ENCODE measurements at regions not wholly inside any gene's neighbourhood (a gene's known extent, or its start where the extent isn't known, plus 50 kb on each side); places are given as distances from the start of the nearest gene placed in this dataset.

DNA sequence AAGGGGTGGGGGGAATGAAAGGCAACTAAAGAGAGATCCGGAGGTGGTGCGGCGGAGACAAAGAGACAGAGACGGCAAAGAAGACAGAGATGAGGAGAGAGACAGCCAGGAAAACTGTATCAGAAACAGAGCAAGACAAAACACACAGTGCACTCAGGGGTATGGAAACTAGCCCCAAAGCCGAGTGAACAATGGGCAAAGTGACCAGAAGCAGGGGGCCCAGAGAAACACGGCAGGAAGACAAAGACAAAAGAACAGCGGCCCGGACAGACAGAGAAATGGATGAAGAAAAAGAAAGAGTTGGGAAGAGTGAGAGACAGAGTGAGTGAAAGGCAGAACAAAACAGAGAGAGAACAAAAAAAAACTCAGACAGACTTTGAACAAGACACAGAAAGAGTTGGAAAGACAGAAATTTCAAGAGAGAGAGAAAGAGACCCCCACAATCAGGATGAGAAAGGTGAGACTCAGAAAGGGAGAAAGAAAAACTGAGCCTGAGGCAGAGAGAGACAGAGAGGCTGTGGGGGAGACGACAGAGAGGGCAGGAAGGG is 60.6 kb upstream of the PAX2 start:
- TF ChIP-seq, protein P1, sequence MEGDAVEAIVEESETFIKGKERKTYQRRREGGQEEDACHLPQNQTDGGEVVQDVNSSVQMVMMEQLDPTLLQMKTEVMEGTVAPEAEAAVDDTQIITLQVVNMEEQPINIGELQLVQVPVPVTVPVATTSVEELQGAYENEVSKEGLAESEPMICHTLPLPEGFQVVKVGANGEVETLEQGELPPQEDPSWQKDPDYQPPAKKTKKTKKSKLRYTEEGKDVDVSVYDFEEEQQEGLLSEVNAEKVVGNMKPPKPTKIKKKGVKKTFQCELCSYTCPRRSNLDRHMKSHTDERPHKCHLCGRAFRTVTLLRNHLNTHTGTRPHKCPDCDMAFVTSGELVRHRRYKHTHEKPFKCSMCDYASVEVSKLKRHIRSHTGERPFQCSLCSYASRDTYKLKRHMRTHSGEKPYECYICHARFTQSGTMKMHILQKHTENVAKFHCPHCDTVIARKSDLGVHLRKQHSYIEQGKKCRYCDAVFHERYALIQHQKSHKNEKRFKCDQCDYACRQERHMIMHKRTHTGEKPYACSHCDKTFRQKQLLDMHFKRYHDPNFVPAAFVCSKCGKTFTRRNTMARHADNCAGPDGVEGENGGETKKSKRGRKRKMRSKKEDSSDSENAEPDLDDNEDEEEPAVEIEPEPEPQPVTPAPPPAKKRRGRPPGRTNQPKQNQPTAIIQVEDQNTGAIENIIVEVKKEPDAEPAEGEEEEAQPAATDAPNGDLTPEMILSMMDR (IDR thresholded peaks at IDR 0.05), result no peak
- Mint-ChIP-seq H3K27ac (ENCODE audit: unreplicated experiment) (no peak overlapping the region), H3K4me1 (ENCODE audit: unreplicated experiment) (no peaks in the 10 kb centered on the region), H3K36me3 (ENCODE audit: unreplicated experiment) (no peaks in the 10 kb centered on the region), H3K9me3 (ENCODE audit: unreplicated experiment) (no peaks in the 10 kb centered on the region), H3K4me3 (ENCODE audit: unreplicated experiment) (no peak overlapping the region), H3K27me3 (ENCODE audit: unreplicated experiment) (peaks cover 75% of the 10 kb centered on the region)
- DNase-seq (ENCODE audit: extremely low spot score, unreplicated experiment), result no peak

DNA sequence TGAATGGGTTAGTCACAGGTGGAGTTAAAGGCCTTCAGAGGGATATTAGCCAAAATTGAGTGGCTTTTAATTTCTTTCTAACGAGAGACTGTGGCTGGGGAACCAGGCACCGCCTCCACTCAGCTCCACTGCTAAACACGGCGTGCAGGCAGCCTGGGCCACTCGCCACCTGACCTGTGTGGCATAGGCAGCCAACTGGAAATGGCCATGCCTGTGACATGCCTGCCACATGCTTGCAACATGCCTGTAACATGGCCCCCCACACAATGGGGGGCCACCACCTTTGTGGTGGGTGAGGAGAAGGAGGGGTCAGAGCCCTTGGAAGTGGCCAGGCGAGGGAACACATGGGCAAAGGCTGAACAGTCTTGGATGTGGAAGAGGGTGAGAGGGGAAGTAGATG is 60.1 kb upstream of the PAX2 start:
- Mint-ChIP-seq H3K27ac (ENCODE audit: unreplicated experiment) (no peak overlapping the region), H3K9me3 (ENCODE audit: unreplicated experiment) (no peaks in the 10 kb centered on the region), H3K4me1 (ENCODE audit: unreplicated experiment) (no peaks in the 10 kb centered on the region), H3K27me3 (ENCODE audit: unreplicated experiment) (peaks cover 75% of the 10 kb centered on the region), H3K36me3 (ENCODE audit: unreplicated experiment) (no peaks in the 10 kb centered on the region), H3K4me3 (ENCODE audit: unreplicated experiment) (no peak overlapping the region)
- TF ChIP-seq, protein P1 (IDR thresholded peaks at IDR 0.05), result no peak
- no peak for DNase-seq (ENCODE audit: extremely low spot score, unreplicated experiment)

DNA sequence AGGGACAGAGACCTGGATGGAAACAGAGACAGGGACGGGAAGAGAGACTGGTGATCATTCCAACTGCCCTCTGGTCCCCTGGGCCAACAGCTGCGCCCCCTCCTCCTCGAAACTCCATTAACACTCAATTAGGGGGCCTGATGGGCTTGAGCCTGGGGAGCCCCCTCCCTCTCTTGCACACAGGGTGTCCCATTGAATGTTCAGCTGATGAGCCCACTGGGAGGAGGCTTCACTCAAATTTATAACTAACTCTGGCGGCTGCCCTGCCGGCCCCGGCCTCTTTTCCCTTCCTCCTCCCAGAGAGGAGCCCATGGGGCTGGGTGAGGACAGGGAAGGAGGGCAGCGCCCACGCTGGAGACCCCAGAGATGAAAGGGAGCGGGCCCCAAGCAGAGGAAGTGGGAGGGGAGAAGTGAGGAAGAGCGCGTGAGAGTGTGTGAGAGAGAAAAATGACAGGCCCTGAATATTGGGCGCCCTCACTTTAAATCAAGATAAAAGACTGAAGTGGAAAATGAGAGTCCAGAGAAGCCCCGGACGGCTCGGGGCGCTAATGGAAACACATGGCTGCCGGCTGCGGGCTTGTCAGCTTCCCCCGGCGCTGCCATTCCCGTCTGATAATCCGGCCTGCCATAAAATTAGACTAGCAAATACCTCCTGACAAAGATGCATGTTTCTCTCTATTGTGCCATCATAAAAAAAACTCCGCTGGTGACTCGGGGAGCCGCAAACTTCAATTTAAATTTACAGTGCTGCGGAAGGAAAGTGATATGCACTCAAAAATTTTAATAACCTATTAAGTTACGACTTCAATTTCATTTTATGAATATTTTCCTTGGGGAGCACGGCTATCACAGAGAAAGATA is 58.0 kb upstream of the PAX2 start:
- Mint-ChIP-seq H3K9me3 (ENCODE audit: unreplicated experiment) (no peaks in the 10 kb centered on the region), H3K36me3 (ENCODE audit: unreplicated experiment) (no peaks in the 10 kb centered on the region), H3K27me3 (ENCODE audit: unreplicated experiment) (peaks cover 81% of the 10 kb centered on the region), H3K4me1 (ENCODE audit: unreplicated experiment) (no peaks in the 10 kb centered on the region), H3K4me3 (ENCODE audit: unreplicated experiment) (no peak overlapping the region), H3K27ac (ENCODE audit: unreplicated experiment) (no peak overlapping the region)
- TF ChIP-seq, protein P1 (IDR thresholded peaks at IDR 0.05), result no peak
- DNase-seq (ENCODE audit: extremely low spot score, unreplicated experiment), result no peak

DNA sequence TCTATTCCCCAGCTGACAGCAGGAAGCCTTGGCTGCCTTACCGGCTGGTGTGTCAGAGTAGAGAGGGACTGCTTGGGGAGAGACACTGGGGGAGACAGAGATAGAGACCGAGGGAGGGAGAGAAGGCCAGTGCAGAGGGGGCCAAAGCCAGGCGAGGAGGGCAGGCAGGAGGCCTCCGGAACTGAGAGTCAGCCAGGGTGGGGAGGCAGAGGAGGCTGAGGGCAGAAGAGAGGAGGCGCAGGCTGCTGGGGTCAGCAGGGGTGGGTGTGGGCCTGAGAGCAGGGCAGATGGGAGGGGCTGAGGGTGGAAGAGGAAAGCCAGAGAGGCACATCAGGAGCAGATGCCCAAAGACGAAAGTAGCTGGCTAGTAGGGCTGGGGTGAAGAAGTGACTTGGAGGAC is 57.2 kb upstream of the PAX2 start:
- peaks cover 74% of the 10 kb centered on the region for H3K27me3 Mint-ChIP-seq (ENCODE audit: unreplicated experiment)
- TF ChIP-seq, protein P1 (IDR thresholded peaks at IDR 0.05), result no peak
- no peak overlapping the region for H3K27ac Mint-ChIP-seq (ENCODE audit: unreplicated experiment)
- no peaks in the 10 kb centered on the region for H3K36me3 Mint-ChIP-seq (ENCODE audit: unreplicated experiment)
- no peak overlapping the region for H3K4me3 Mint-ChIP-seq (ENCODE audit: unreplicated experiment)
- no peak for DNase-seq (ENCODE audit: extremely low spot score, unreplicated experiment)
- H3K9me3 Mint-ChIP-seq (ENCODE audit: unreplicated experiment), result no peaks in the 10 kb centered on the region
- no peaks in the 10 kb centered on the region for H3K4me1 Mint-ChIP-seq (ENCODE audit: unreplicated experiment)

DNA sequence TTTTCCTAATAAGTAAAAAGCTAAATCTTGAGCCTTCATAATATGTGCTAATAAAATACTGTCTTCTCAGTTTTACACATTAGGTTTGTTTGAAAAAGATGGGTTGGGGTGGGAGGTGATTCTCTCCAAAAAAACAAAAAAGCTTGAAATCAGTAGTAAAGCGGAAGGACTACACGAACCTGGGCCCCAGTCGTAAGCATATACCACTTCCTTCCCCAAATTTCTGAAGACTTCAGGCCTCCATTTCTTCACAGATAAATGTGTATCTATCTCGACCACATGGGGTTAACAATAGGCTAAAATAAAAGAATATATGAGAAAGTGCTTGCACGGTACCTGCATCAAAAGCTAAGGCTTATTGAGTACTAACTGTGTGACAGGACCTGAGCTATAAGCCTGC is 51.6 kb upstream of the PAX2 start:
- DNase-seq (ENCODE audit: extremely low spot score, unreplicated experiment), result no peak
- Mint-ChIP-seq H3K27me3 (ENCODE audit: unreplicated experiment) (peaks cover 44% of the 10 kb centered on the region), H3K9me3 (ENCODE audit: unreplicated experiment) (no peaks in the 10 kb centered on the region), H3K4me3 (ENCODE audit: unreplicated experiment) (no peak overlapping the region), H3K4me1 (ENCODE audit: unreplicated experiment) (no peaks in the 10 kb centered on the region), H3K36me3 (ENCODE audit: unreplicated experiment) (no peaks in the 10 kb centered on the region), H3K27ac (ENCODE audit: unreplicated experiment) (no peak overlapping the region)
- TF ChIP-seq, protein P1 (IDR thresholded peaks at IDR 0.05), result no peak
